Uterus (tissue), 3 donors: ENCODE measurements at regions not wholly inside any gene's neighbourhood (a gene's known extent, or its start where the extent isn't known, plus 50 kb on each side); places are given as distances from the start of the nearest gene placed in this dataset.

ENCODE experiments used
- DNase-seq, 2 donors: peaks; one replicate each; pipeline ENCODE4 v3.0.0-alpha.2; 2019 to 2020
- H3K27ac ChIP-seq, 2 donors: fragments of 200-600 bp; sonication (generic); 1 replicate in 1 of 2; 2 replicates in 1 of 2; pipeline ENCODE4 v1.5.1; 2016 to 2018
- H3K27me3 ChIP-seq, 2 donors: fragments of 200-600 bp; sonication (generic); one replicate each; pipeline ENCODE4 v1.5.1; 2018 to 2019; ENCODE audit warnings: control low read depth in 1 of 2
- H3K36me3 ChIP-seq, 2 donors: fragments of 200-600 bp; sonication (generic); one replicate each; pipeline ENCODE4 v1.5.1; 2019; ENCODE audit warnings: control low read depth in 1 of 2
- H3K4me1 ChIP-seq, 2 donors: fragments of 200-600 bp; sonication (generic); one replicate each; pipeline ENCODE4 v1.5.1; 2018 to 2019; ENCODE audit warnings: control low read depth in 1 of 2
- H3K4me3 ChIP-seq, 2 donors: fragments of 200-600 bp; sonication (generic); 1 replicate in 1 of 2; 2 replicates in 1 of 2; pipeline ENCODE4 v1.5.1; 2018 to 2019; ENCODE audit warnings: mild to moderate bottlenecking in 1 of 2
- H3K9me3 ChIP-seq, 2 donors: fragments of 200-600 bp; sonication (generic); one replicate each; pipeline ENCODE4 v1.5.1; 2019; ENCODE audit warnings: control low read depth in 1 of 2
- POLR2A ChIP-seq, 2 donors: fragments of 450-650 bp; IDR thresholded peaks; one replicate each; pipeline ENCODE4 v1.6.1; 2016; ENCODE audit warnings: antibody characterized with exemption in 2 of 2, mild to moderate bottlenecking in 1 of 2, moderate library complexity in 1 of 2
- intact Hi-C: fragments of 100-400 bp; cut with DNase I; formaldehyde crosslinking; loops from one replicate; pipeline ENCODE4 v1.15.1; 2023; ENCODE audit warnings: low total_unique reads
- TF ChIP-seq, protein P1 (sequence below), 4 experiments: fragments of 200-600 bp in 2 of 4; fragments of 450-650 bp in 2 of 4; sonication (generic) in 2 of 4; IDR thresholded peaks; one replicate each; pipeline ENCODE4 v1.5.1; 2016 to 2019; ENCODE audit warnings: antibody characterized with exemption in 4 of 4, mild to moderate bottlenecking in 2 of 4, moderate library complexity in 1 of 4
- donor health status: DM: yes; HTN: yes; CAD: no.

DNA sequence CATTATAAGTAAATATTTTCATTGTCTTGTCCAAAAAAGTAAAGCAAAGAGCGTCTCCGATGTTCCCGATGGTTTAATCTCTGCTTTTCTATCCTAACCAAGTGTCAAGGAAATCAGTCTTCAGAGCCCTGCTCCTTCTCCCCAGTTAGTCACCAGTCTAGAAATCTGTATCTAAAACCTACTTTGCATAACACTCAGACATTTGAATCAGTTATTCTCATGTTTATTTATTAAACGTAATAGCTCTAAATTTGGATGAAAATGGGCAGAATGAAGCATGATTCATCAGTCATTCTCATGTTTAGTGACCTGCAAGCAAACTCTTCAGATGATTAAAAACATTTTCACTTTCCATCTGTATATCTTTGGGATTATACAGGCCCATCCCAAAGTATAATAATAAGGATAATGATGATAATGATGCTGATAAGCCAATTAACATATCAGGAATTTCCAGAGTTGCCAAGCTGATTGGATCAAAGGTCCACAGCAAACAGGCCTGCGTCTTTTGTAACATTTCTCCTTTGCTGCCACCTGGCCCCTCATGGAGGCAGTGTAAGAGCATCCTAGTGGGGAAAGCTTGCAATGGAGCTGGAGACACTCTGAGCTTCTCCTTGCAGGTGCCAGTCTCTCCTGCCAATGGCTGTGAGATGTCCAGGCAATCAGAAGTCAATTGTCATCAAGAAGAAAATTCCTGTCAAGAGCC lies 273.9 kb downstream of the IGSF11 start:
- H3K36me3 ChIP-seq = no peaks in the 10 kb centered on the region
- no peaks in the 10 kb centered on the region for H3K9me3 ChIP-seq
- DNase-seq = no peak
- TF ChIP-seq, protein P1, sequence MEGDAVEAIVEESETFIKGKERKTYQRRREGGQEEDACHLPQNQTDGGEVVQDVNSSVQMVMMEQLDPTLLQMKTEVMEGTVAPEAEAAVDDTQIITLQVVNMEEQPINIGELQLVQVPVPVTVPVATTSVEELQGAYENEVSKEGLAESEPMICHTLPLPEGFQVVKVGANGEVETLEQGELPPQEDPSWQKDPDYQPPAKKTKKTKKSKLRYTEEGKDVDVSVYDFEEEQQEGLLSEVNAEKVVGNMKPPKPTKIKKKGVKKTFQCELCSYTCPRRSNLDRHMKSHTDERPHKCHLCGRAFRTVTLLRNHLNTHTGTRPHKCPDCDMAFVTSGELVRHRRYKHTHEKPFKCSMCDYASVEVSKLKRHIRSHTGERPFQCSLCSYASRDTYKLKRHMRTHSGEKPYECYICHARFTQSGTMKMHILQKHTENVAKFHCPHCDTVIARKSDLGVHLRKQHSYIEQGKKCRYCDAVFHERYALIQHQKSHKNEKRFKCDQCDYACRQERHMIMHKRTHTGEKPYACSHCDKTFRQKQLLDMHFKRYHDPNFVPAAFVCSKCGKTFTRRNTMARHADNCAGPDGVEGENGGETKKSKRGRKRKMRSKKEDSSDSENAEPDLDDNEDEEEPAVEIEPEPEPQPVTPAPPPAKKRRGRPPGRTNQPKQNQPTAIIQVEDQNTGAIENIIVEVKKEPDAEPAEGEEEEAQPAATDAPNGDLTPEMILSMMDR (IDR thresholded peaks at IDR 0.05) = no peak
- no peak for TF ChIP-seq POLR2A (IDR thresholded peaks at IDR 0.05)
- H3K4me3 ChIP-seq = no peak overlapping the region
- intact Hi-C loops = no loop called here
- no peaks in the 10 kb centered on the region for H3K27me3 ChIP-seq
- no peaks in the 10 kb centered on the region for H3K4me1 ChIP-seq
- H3K27ac ChIP-seq = no peak overlapping the region

DNA sequence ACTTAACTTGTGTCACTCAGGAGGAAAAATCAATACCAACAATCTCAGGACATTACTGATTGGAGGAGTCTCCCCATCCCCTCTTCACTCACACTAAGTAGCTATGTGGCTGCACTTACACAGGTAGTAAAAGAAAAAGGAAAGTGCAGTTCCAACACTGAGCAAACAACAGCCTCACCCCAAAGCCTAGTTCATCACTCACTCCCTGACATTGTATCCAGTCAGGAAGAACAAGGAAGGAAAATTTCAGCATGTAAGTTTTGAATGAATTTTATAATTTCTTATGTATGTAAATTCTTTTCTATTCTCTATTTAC lies 273.4 kb downstream of the IGSF11 start:
- H3K9me3 ChIP-seq = no peaks in the 10 kb centered on the region
- no peak overlapping the region for H3K4me3 ChIP-seq
- H3K27me3 ChIP-seq = no peaks in the 10 kb centered on the region
- intact Hi-C loops = no loop called here
- no peak overlapping the region for H3K27ac ChIP-seq
- TF ChIP-seq, protein P1 (IDR thresholded peaks at IDR 0.05) = no peak
- TF ChIP-seq POLR2A (IDR thresholded peaks at IDR 0.05) = no peak
- no peaks in the 10 kb centered on the region for H3K4me1 ChIP-seq
- no peak for DNase-seq
- H3K36me3 ChIP-seq = no peaks in the 10 kb centered on the region

DNA sequence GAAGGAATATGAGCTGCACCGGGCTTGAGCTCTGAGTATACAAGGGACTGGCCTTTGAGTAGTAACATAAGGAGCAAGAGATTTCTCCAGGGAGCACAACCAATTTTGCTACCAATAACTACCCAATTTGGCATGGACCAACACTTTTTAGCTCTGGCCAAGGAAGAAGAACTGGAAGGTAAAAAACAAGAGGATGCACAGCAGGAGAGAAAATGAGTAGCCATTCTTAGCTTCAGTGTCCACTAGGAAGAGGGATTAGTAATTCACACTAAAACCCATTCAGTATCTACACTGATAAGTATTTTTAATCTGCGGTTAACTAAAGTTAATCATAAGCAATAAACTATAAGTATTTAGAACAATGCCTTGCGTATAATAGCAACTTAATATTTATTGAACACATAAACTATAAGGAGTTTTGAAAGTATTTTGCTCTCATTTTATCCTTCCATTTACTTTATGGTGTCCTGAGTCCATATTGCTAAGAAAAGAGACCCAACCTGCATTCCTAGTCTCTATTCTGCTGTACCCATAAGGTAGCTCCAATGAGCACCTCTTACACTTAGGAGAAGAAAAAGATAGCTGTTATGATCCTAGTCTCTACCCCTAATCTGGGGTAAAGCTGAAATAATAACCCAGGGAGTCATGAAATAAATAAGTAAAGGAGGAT lies 268.9 kb downstream of the IGSF11 start:
- Histone ChIP-seq H3K4me1 (no peaks in the 10 kb centered on the region), H3K9me3 (no peaks in the 10 kb centered on the region), H3K36me3 (no peaks in the 10 kb centered on the region), H3K27ac (no peak overlapping the region), H3K4me3 (no peak overlapping the region), H3K27me3 (no peaks in the 10 kb centered on the region)
- intact Hi-C loops = no loop called here
- no peak for TF ChIP-seq POLR2A (IDR thresholded peaks at IDR 0.05)
- TF ChIP-seq, protein P1 (IDR thresholded peaks at IDR 0.05) = no peak
- no peak for DNase-seq

DNA sequence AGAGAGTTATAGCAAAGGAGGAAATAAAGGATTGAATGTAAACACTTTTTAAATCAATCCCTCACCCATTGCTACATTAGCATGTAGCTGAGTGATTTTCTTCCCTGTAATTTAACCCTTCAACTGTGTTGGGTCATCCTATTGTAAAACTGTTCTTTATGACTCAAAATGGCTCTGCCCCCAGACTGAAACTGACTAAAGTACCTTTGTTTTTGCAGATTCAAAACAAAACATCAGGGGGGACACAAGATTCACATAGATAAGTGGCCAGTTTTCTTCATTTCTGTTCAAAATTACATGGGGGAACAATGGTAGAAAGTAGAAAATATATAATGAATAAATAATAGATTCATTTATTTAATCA lies 268.4 kb downstream of the IGSF11 start:
- no peaks in the 10 kb centered on the region for H3K9me3 ChIP-seq
- no peak overlapping the region for H3K27ac ChIP-seq
- H3K27me3 ChIP-seq = no peaks in the 10 kb centered on the region
- no peaks in the 10 kb centered on the region for H3K36me3 ChIP-seq
- intact Hi-C loops = no loop called here
- no peak overlapping the region for H3K4me3 ChIP-seq
- no peak for DNase-seq
- TF ChIP-seq, protein P1 (IDR thresholded peaks at IDR 0.05) = no peak
- no peak for TF ChIP-seq POLR2A (IDR thresholded peaks at IDR 0.05)
- H3K4me1 ChIP-seq = no peaks in the 10 kb centered on the region

DNA sequence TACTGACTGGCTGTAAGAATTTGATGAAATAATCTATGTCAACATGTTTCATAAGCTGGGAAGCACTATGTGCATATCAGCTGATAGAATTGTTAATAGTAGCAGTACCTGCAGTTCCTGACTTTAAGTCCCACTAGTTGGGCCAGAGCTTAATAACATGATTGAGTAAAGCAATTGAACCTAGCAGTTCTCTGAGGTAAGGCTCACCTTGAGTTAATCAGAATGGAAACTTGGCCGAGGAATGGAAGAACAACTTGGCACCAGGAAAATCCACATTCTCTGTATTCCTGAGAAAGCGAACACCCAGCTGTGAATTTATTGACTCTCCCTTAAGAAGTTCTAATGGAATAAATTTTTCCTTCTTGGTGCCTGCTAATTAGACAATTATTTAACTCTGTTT lies 262.6 kb downstream of the IGSF11 start:
- TF ChIP-seq, protein P1 (IDR thresholded peaks at IDR 0.05) = no peak
- TF ChIP-seq POLR2A (IDR thresholded peaks at IDR 0.05) = no peak
- H3K4me3 ChIP-seq = no peak overlapping the region
- no peak for DNase-seq
- H3K27ac ChIP-seq = no peak overlapping the region
- H3K4me1 ChIP-seq = no peaks in the 10 kb centered on the region
- no peaks in the 10 kb centered on the region for H3K36me3 ChIP-seq
- H3K9me3 ChIP-seq = no peaks in the 10 kb centered on the region
- intact Hi-C loops = no loop called here
- no peaks in the 10 kb centered on the region for H3K27me3 ChIP-seq
